NCI-H128 (cell line): ENCODE measurements at regions not wholly inside any gene's neighbourhood (a gene's known extent, or its start where the extent isn't known, plus 50 kb on each side); places are given as distances from the start of the nearest gene placed in this dataset.

Experiments
- DNase-seq: peaks from one replicate; lab custom pipeline; 2025; ENCODE audit not compliant: unreplicated experiment; lab: John Stamatoyannopoulos, UW

DNA sequence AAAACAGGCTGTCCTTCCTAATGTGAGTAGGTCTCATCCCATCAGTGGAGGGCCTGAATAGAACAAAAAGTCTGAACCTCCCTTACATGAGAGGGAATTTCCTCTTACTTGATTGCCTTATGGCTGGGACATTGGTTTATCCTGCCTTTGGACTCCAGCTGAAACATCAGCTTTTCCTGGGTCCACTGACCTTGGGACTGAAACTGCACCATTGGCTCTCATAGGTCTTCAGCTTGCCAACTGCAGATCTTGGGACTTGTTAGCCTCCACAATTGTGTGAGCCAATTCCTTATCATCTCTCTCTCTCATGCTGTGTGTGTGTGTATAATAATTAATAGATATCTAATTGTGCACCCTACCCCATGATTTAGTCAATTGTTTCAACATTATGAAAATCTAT is 375.3 kb upstream of the DDI1 start:
- DNase-seq, result no peak

GRCh38 chr11:103661991-103662390 is 374.4 kb upstream of the DDI1 start:
- DNase-seq, result no peak

- no peak for DNase-seq
Measured at GRCh38 chr11:103662880-103663279, 373.6 kb upstream of the DDI1 start.

DNA sequence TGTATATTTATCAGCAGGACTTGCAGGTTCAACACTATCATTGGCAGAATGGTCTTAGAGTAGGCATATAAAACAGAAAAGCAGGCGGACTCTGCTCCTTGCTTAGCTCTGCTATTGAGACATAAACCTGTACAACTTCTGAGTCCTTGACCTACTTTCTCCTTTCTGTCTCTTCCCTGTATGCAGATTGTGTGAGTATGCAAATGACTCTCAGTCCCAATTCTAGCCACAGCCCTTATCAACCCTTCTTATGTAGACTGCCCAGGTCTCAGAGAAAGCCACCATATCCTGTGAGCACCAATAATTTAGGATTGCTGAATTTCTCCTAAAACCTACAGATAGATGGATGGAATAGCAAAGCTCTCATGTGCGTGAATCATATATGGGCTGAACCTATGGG is 367.6 kb upstream of the DDI1 start:
- no peak for DNase-seq

- no peak for DNase-seq
Measured at GRCh38 chr11:103671143-103671651, 365.2 kb upstream of the DDI1 start.

DNA sequence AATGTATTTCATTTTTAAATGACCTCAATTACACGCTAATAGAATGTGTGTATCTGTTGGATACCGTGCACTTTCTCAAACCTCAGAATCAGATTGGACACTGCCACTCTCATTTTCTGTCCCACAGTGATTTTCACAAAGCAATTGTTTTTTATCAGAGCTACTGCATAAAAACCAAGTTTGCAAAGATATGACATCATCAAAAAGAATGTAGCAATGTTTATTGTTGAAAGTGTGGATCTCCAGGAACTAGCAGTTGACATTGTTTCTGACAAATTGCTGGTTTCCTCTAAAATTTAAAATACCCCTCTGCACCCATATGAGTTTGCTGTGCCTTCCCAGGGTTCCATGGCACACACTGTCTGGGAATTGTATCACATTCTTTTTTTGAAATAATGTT is 362.7 kb upstream of the DDI1 start:
- no peak for DNase-seq

DNA sequence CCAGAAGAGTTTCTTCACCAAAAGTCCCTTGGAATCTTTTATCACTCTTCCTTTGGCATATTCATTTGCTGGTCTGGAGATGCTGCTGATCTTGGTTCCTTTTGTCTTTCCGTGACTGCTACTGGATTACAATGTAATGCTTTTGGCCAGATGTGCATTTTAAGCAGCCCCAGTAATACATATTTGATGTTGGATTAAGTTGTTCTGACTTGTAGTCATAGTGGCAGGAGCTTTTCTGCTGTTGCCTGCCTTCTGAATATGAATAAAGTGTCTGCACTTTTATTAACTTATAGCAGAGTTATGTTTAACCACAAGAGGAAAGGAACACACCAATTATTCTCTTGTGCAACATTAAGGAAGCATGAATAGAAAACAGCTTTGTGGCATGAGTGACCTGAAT is 360.0 kb upstream of the DDI1 start:
- no peak for DNase-seq

GRCh38 chr11:103680826-103681225 is 355.6 kb upstream of the DDI1 start:
- no peak for DNase-seq

GRCh38 chr11:103681855-103682254 is 354.6 kb upstream of the DDI1 start:
- no peak for DNase-seq

DNA sequence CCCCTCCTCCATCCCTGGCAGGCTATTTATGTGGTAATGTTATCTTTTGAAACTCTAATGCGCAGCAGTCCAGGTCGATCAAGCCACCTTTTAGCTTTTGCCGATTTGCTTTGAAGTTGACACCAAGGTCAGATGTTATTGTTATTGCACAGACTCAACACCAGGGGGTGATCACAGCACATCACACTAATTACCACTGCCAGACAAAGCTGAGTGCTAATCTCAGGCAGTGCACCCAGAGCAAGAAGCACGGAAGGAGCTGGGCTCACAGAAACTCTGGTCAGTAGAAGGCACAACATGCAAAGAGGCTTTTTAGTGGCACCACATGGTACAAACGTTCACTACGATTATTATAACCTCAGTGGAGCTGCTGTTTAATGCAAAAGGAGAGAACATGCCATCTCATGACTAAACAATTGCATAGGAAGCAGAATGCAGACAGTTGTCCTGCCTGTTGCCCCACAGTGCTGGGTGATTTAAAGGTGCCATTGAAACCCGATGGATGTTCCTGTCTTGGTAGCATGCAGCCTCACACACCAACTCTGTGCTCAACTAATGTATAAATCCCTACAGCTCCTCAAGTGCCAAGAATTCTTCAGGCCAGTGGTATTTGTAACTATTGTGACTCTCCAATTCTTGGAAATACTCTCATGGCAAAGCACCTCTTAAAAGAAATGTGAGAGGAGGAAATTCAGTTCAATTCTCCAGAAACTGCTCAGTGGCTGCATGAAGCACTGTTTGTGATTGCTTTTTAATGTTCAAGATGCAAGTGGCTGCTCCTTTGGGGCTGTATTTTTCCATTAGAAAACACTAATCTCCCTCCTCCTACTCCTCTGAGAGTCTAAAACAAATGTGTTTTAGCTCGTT is 353.9 kb upstream of the DDI1 start:
- DNase-seq, result no peak

DNA sequence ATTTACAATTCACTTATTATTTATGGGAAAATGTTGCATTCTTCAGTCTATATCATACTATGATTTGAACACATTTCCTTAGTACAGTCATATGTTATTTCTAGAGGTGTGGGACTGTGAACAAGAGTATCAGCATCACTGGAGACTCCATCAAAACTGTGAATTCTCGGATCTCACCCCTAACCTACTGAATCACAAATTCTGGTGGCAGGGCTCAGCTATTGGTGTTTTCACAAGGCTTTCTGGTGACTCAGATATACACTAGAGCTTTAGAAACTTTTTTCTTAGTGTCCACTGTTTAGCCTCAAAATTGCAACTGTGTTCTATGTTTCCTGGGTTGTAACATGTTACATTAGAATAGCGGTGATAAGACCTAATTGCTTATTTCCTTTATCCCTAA is 352.9 kb upstream of the DDI1 start:
- DNase-seq, result no peak

DNA sequence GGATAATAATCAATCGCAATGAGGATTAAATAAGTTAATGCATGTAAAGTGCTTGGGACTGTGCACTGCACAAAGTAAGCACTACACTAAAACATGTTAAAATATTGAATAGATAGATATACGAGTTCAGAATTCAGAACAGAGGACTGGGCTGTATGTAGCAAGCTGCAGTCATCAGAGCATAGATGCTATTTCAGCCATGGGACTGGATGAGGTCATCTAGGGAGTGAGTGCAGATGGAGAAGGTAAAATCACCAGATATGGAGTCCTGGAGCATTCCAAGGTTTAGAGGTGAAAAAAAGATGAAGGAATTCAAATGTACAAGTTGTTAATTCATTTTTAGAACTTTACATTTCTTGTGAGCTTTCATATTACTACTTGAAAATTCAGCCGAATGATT is 347.5 kb upstream of the DDI1 start:
- no peak for DNase-seq

- no peak for DNase-seq
Measured at GRCh38 chr11:103690356-103690755, 346.1 kb upstream of the DDI1 start.

GRCh38 chr11:103696123-103696522 is 340.3 kb upstream of the DDI1 start:
- DNase-seq, result no peak

DNA sequence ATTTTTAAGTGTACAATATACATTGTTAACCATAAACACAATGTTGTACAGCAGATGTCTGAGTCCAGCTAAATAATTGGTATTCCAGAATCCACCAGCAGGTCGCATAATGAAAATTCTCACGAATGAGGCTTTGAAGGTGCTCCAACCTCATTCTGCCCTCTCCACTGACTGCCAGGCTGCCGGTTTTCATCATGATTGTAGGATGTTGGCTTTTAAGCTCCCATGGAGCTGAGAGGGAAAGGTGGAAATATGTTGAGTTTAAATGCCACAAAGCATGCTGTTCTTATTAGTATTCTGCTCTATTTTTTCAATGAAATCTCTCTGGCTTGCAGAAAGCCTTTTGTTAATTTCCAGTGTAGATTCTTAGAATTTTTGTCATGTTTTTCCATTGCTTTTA is 337.2 kb upstream of the DDI1 start:
- DNase-seq, result no peak

DNA sequence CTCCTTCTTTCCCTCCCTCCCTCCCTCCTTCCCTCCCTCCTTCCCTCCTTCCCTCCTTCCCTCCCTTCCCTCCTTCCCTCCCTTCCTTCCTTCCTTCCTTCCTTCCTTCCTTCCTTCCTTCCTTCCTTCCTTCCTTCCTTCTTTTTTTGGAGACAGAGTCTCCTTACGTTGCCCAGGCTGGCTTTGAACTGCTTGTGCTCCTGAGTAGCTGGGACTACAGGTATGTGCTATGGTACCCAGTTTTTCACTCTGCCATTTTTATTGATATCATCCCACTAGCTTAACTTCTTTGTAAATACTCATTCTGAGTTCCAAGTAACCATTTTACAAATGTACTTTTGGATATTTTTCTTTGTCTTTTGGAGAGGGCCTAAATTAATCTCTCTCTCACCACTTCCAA is 336.8 kb upstream of the DDI1 start:
- DNase-seq, result no peak

DNA sequence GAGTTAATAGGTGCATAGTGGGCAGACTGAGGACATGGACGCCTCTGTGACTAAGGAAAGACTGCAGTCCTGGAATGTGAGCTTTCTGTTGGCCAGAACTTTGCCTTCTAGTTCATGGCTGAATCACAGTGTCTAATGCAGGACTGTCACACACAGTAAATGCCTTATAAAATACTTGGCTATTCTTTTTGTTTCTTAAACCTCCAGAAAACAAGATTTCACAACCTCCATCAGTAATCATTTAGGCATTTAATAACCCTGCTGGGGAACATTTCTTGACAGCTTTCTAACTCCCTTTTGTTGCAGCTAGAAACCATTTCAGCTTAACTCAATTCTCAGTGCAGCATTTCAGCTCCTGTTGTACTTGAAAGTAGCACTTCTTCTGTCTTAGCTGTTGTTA is 335.8 kb upstream of the DDI1 start:
- no peak for DNase-seq

DNA sequence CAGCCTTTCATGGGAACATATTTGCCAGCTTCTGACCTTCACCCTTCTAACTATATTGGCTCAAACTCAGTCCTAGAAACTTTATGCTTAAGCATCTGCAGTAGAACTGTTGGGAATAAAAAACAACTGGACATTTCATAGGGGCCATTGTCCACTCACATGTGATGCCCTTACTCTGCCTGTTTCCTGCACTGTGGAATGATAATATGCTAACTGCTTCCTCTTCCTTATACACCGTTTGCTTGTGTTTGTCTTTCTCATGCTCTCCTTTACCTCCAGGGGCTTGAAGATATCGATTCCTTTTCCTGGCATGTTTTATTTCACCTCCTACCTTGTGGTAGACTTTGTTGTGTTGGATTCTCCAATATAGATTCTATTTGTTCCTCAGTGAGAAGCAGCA is 333.0 kb upstream of the DDI1 start:
- DNase-seq, result no peak

DNA sequence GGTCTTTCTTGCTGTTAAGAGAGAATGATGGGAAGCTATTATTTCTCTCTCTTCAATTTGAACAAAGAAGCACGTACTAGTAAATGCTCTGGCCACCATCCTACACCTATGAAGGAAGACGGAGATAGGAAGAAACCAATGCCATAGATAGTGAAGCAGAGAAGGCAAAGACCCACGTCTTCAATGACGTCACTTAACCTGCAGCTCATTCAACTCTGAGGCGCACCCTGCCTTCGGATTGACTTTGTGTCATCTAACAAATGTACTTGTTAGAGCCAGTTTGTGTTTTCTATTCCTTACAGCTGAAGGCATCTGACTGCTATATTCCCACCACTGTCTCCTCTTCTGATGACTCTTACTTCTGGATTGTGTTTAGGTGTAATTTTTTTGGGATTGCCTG is 332.5 kb upstream of the DDI1 start:
- DNase-seq, result no peak

- DNase-seq, result no peak
Measured at GRCh38 chr11:103705642-103706041, 330.8 kb upstream of the DDI1 start.

- no peak for DNase-seq
Measured at GRCh38 chr11:103709371-103709770, 327.1 kb upstream of the DDI1 start.

DNA sequence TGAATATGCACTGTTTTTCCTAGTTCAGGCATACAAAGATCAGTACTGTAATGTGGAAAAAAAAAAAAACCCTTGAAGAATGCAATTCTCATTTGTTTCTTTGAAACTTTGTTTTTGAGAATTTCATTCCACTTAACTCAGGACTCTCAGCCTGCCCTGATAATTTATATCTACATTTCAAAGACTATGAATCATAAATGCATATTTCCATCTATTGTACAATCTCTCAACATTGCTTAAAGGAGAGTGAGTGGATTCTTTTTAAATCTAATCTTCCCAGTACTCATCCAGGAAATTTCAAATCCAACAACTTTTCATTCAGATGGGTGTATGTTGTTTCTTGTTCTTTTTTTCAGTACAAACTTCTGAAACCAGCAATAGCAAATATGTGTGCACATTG is 322.2 kb upstream of the DDI1 start:
- no peak for DNase-seq

DNA sequence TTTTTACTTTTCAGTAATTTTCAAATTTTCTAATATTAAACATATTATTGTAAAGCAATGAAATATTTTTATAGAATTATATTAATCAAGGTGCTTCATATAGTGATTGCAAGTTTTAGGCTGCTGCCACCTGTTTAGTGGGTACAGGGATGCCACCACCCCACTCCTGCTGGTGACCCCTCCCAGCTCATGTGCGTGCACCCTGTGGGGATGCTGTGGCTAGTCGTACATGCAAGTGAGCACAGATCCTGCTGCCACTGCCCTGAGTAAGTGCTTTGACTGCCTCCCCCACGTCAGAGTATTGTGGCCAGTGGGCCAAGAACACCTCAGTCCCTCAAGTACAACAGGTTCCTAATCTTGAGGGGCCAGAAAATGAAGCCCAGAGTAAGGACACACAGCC is 320.1 kb upstream of the DDI1 start:
- no peak for DNase-seq
